ENCODE measurements at regions not wholly inside any gene's neighbourhood (a gene's known extent, or its start where the extent isn't known, plus 50 kb on each side); places are given as distances from the start of the nearest gene placed in this dataset.

GRCh38 chr20:60372822-60373221 is 414.6 kb downstream of the CDH26 start:
- Mint-ChIP-seq H3K36me3 (ENCODE audit: low read depth) (no peaks in the 10 kb centered on the region), H3K27me3 (peaks cover 3% of the 10 kb centered on the region), H3K27ac (no peak overlapping the region), H3K4me1 (no peaks in the 10 kb centered on the region), H3K4me3 (no peak overlapping the region), H3K9me3 (peaks cover 4% of the 10 kb centered on the region)
- ChIA-PET POLR2A (no interaction called here), CTCF (no interaction called here)
- intact Hi-C loops (cut with micrococcal nuclease) = no loop called here
- ATAC-seq (ENCODE audit: low read depth) (no peak), DNase-seq (no peak)
- TF ChIP-seq CTCF (IDR thresholded peaks at IDR 0.05) = no peak

- CTCF ChIA-PET = no interaction called here
- TF ChIP-seq CTCF (IDR thresholded peaks at IDR 0.05) = no peak
- peaks cover 6% of the 10 kb centered on the region for H3K9me3 Mint-ChIP-seq
- no peaks in the 10 kb centered on the region for H3K27me3 Mint-ChIP-seq
- no peak overlapping the region for H3K27ac Mint-ChIP-seq
- POLR2A ChIA-PET = no interaction called here
- no peak for ATAC-seq (ENCODE audit: low read depth)
- H3K4me3 Mint-ChIP-seq = no peak overlapping the region
- no peaks in the 10 kb centered on the region for H3K36me3 Mint-ChIP-seq (ENCODE audit: low read depth)
- intact Hi-C loops (cut with micrococcal nuclease) = no loop called here
- no peaks in the 10 kb centered on the region for H3K4me1 Mint-ChIP-seq
- no peak for DNase-seq
Measured at GRCh38 chr20:60378620-60379019, 420.4 kb downstream of the CDH26 start.

GRCh38 chr20:60381643-60382400 is 423.6 kb downstream of the CDH26 start:
- intact Hi-C loops (cut with micrococcal nuclease) = no loop called here

GRCh38 chr20:60389441-60389840 is 431.2 kb downstream of the CDH26 start:
- Mint-ChIP-seq H3K27me3 (no peaks in the 10 kb centered on the region), H3K4me3 (no peak overlapping the region), H3K4me1 (no peaks in the 10 kb centered on the region), H3K9me3 (peaks cover 8% of the 10 kb centered on the region), H3K36me3 (ENCODE audit: low read depth) (no peaks in the 10 kb centered on the region), H3K27ac (no peak overlapping the region)
- no peak for TF ChIP-seq CTCF (IDR thresholded peaks at IDR 0.05)
- DNase-seq (no peak), ATAC-seq (ENCODE audit: low read depth) (no peak)
- POLR2A ChIA-PET = no interaction called here
- intact Hi-C loops (cut with micrococcal nuclease) = no loop called here
- CTCF ChIA-PET = no interaction called here

More at GRCh38 chr20:60381643-60382400, 423.6 kb downstream of the CDH26 start:
- no peak for DNase-seq
- ChIA-PET POLR2A (no interaction called here), CTCF (no interaction called here)
- TF ChIP-seq CTCF (IDR thresholded peaks at IDR 0.05) = no peak
- no peak overlapping the region for H3K4me3 Mint-ChIP-seq
- H3K36me3 Mint-ChIP-seq (ENCODE audit: low read depth) = no peaks in the 10 kb centered on the region
- H3K9me3 Mint-ChIP-seq = peaks cover 8% of the 10 kb centered on the region
- ATAC-seq (ENCODE audit: low read depth) = no peak
- H3K4me1 Mint-ChIP-seq = no peaks in the 10 kb centered on the region
- H3K27me3 Mint-ChIP-seq = no peaks in the 10 kb centered on the region
- H3K27ac Mint-ChIP-seq = no peak overlapping the region

- H3K36me3 Mint-ChIP-seq (ENCODE audit: low read depth) = no peaks in the 10 kb centered on the region
- H3K27me3 Mint-ChIP-seq = no peaks in the 10 kb centered on the region
- no peak overlapping the region for H3K27ac Mint-ChIP-seq
- ChIA-PET POLR2A (no interaction called here), CTCF (no interaction called here)
- no peaks in the 10 kb centered on the region for H3K4me1 Mint-ChIP-seq
- intact Hi-C loops (cut with micrococcal nuclease) = no loop called here
- no peak for ATAC-seq (ENCODE audit: low read depth)
- H3K9me3 Mint-ChIP-seq = peaks cover 8% of the 10 kb centered on the region
- no peak overlapping the region for H3K4me3 Mint-ChIP-seq
- TF ChIP-seq CTCF (IDR thresholded peaks at IDR 0.05) = no peak
- DNase-seq = no peak
Measured at GRCh38 chr20:60389882-60390281, 431.7 kb downstream of the CDH26 start.

Measured in activated B cell treated with CpG ODN at 0.5 μM for 24 hours (primary cell).